H1 (cell line): ENCODE measurements at regions not wholly inside any gene's neighbourhood (a gene's known extent, or its start where the extent isn't known, plus 50 kb on each side); places are given as distances from the start of the nearest gene placed in this dataset.

Experiments
- EGR1 ChIP-seq: IDR thresholded peaks from 2 replicates; pipeline ENCODE4 v1.6.1; 2011; ENCODE audit warnings: low read depth, low read length, borderline replicate concordance
- FOSL1 ChIP-seq: IDR thresholded peaks from 2 replicates; pipeline ENCODE4 v1.6.1; 2011; ENCODE audit warnings: mild to moderate bottlenecking, low read depth, low read length, moderate library complexity; ENCODE audit not compliant: insufficient read depth
- JUND ChIP-seq: IDR thresholded peaks from 2 replicates; pipeline ENCODE4 v1.6.1; 2011; ENCODE audit warnings: mild to moderate bottlenecking, improper control_type of control experiment, low read length
- PHF8 ChIP-seq: fragments of 200-600 bp; sonication (generic); conservative IDR thresholded peaks from 2 replicates; pipeline ENCODE4 v1.7.1; 2012; ENCODE audit warnings: low read depth, mild to moderate bottlenecking, inconsistent platforms, low read length, moderate library complexity
- POLR2A ChIP-seq, 2 experiments: IDR thresholded peaks; 1 replicate in 1 of 2; 2 replicates in 1 of 2; pipeline ENCODE4 v1.6.1; 2011; ENCODE audit warnings: low read depth in 2 of 2, low read length in 2 of 2, mild to moderate bottlenecking in 2 of 2; ENCODE audit errors: control extremely low read depth in 1 of 2
- POU5F1 ChIP-seq: IDR thresholded peaks from 2 replicates; pipeline ENCODE4 v1.6.1; 2011; ENCODE audit warnings: low read depth, mild to moderate bottlenecking, low read length, moderate library complexity
- SIN3A ChIP-seq, 2 experiments: IDR thresholded peaks in 1 of 2; conservative IDR thresholded peaks in 1 of 2; 2 replicates each; pipeline ENCODE4 v1.6.1; 2011 to 2012; ENCODE audit warnings: low read length in 2 of 2, improper control_type of control experiment in 1 of 2, low read depth in 1 of 2, mild to moderate bottlenecking in 1 of 2
- SIX5 ChIP-seq: IDR thresholded peaks from 2 replicates; pipeline ENCODE4 v1.6.1; 2011; ENCODE audit warnings: mild to moderate bottlenecking, low read depth, low read length
- ZNF274 ChIP-seq: IDR thresholded peaks from 2 replicates; pipeline ENCODE4 v1.7.0; 2012; ENCODE audit warnings: low read length, borderline replicate concordance; ENCODE audit errors: extremely low read depth
- TF ChIP-seq, protein P1 (sequence below): fragments of 300-600 bp; sonication (generic); IDR thresholded peaks from 2 replicates; pipeline ENCODE4 v1.7.1; 2012; ENCODE audit warnings: low read length, moderate library complexity, mild to moderate bottlenecking, inconsistent platforms; ENCODE audit not compliant: insufficient replicate concordance
- TF ChIP-seq, protein P2 (sequence below): IDR thresholded peaks from 2 replicates; pipeline ENCODE4 v1.6.1; 2011; ENCODE audit warnings: low read length, improper control_type of control experiment

DNA sequence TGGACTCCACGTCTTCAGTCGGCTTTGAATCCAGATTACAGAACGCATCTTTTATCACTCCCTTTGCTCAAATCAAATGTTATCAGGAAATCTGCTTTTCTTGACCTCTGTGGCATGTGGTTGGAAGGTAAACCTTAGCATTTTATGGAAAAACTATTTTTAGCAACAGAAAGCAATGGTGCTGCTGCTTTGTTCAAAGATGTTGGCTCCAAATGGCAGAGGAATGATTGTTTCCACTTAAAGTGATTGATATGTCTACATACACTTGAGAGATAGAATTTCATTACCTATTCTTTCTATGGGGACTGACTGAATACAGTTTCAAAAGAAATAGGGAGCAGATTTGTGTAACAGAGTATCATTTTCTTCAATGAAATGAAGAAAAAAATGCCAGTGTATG lies 761.2 kb downstream of the NOVA1 start (continued):
- TF ChIP-seq, protein P1, sequence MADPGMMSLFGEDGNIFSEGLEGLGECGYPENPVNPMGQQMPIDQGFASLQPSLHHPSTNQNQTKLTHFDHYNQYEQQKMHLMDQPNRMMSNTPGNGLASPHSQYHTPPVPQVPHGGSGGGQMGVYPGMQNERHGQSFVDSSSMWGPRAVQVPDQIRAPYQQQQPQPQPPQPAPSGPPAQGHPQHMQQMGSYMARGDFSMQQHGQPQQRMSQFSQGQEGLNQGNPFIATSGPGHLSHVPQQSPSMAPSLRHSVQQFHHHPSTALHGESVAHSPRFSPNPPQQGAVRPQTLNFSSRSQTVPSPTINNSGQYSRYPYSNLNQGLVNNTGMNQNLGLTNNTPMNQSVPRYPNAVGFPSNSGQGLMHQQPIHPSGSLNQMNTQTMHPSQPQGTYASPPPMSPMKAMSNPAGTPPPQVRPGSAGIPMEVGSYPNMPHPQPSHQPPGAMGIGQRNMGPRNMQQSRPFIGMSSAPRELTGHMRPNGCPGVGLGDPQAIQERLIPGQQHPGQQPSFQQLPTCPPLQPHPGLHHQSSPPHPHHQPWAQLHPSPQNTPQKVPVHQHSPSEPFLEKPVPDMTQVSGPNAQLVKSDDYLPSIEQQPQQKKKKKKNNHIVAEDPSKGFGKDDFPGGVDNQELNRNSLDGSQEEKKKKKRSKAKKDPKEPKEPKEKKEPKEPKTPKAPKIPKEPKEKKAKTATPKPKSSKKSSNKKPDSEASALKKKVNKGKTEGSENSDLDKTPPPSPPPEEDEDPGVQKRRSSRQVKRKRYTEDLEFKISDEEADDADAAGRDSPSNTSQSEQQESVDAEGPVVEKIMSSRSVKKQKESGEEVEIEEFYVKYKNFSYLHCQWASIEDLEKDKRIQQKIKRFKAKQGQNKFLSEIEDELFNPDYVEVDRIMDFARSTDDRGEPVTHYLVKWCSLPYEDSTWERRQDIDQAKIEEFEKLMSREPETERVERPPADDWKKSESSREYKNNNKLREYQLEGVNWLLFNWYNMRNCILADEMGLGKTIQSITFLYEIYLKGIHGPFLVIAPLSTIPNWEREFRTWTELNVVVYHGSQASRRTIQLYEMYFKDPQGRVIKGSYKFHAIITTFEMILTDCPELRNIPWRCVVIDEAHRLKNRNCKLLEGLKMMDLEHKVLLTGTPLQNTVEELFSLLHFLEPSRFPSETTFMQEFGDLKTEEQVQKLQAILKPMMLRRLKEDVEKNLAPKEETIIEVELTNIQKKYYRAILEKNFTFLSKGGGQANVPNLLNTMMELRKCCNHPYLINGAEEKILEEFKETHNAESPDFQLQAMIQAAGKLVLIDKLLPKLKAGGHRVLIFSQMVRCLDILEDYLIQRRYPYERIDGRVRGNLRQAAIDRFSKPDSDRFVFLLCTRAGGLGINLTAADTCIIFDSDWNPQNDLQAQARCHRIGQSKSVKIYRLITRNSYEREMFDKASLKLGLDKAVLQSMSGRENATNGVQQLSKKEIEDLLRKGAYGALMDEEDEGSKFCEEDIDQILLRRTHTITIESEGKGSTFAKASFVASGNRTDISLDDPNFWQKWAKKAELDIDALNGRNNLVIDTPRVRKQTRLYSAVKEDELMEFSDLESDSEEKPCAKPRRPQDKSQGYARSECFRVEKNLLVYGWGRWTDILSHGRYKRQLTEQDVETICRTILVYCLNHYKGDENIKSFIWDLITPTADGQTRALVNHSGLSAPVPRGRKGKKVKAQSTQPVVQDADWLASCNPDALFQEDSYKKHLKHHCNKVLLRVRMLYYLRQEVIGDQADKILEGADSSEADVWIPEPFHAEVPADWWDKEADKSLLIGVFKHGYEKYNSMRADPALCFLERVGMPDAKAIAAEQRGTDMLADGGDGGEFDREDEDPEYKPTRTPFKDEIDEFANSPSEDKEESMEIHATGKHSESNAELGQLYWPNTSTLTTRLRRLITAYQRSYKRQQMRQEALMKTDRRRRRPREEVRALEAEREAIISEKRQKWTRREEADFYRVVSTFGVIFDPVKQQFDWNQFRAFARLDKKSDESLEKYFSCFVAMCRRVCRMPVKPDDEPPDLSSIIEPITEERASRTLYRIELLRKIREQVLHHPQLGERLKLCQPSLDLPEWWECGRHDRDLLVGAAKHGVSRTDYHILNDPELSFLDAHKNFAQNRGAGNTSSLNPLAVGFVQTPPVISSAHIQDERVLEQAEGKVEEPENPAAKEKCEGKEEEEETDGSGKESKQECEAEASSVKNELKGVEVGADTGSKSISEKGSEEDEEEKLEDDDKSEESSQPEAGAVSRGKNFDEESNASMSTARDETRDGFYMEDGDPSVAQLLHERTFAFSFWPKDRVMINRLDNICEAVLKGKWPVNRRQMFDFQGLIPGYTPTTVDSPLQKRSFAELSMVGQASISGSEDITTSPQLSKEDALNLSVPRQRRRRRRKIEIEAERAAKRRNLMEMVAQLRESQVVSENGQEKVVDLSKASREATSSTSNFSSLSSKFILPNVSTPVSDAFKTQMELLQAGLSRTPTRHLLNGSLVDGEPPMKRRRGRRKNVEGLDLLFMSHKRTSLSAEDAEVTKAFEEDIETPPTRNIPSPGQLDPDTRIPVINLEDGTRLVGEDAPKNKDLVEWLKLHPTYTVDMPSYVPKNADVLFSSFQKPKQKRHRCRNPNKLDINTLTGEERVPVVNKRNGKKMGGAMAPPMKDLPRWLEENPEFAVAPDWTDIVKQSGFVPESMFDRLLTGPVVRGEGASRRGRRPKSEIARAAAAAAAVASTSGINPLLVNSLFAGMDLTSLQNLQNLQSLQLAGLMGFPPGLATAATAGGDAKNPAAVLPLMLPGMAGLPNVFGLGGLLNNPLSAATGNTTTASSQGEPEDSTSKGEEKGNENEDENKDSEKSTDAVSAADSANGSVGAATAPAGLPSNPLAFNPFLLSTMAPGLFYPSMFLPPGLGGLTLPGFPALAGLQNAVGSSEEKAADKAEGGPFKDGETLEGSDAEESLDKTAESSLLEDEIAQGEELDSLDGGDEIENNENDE, result no peak
- TF ChIP-seq POU5F1 (no peak), POLR2A (IDR thresholded peaks at IDR 0.05; ENCODE audit: control extremely low read depth in 1 of 2, low read depth in 2 of 2, low read length in 2 of 2) (no peak), FOSL1 (no peak), EGR1 (no peak), SIN3A (conservative IDR thresholded peaks at IDR 0.05 in 1 of 2, IDR thresholded peaks at IDR 0.05 in 1 of 2; ENCODE audit: low read depth in 1 of 2, low read length in 2 of 2) (no peak), SIX5 (no peak), PHF8 (no peak), JUND (no peak), ZNF274 (no peak)
- TF ChIP-seq, protein P2, sequence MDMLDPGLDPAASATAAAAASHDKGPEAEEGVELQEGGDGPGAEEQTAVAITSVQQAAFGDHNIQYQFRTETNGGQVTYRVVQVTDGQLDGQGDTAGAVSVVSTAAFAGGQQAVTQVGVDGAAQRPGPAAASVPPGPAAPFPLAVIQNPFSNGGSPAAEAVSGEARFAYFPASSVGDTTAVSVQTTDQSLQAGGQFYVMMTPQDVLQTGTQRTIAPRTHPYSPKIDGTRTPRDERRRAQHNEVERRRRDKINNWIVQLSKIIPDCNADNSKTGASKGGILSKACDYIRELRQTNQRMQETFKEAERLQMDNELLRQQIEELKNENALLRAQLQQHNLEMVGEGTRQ, result no peak
